GM18873 (cell line): ENCODE measurements at regions not wholly inside any gene's neighbourhood (a gene's known extent, or its start where the extent isn't known, plus 50 kb on each side); places are given as distances from the start of the nearest gene placed in this dataset.

Experiments used
- ATAC-seq: cut with Tn5 transposase; IDR thresholded peaks from one replicate; pipeline ENCODE4 v1.9.1; 2021; ENCODE audit warnings: mild to moderate bottlenecking, moderate library complexity, moderate number of reproducible peaks; ENCODE audit not compliant: unreplicated experiment, low FRiP score

- ATAC-seq = no peak
Measured at GRCh38 chr10:58885146-58885545, 291.3 kb upstream of the PHYHIPL start.

DNA sequence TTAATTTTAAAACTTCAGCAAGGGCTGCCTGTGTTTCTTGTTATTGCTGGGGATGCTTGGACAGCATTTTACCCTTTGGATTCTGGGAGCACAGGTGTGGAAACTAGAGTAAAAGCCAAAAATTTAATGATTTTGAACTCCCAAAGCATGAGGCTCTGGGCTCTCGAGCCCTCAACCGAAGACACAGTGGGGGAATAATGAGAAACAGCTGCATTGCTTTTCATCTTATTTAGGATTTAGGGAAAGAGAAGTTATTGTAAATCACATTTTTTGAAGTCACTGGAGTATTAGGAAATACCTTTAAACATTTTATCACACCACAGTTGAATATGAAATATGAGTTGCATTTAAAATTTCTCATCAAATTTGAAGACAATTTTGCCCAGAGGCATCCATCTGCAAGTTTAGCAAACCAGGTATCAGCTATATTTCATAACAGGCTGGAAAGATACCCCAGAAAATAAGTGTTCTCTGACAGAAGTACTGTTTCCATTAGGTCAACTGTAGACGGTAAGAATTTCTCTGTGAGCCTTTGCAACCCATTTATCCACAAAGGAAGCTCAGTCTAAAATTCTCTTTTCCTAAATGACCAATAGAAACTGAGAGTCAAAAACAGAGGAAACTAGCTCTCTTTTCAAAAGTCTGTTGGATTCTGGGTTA is 290.6 kb upstream of the PHYHIPL start:
- ATAC-seq = no peak

GRCh38 chr10:58886406-58886805 is 290.0 kb upstream of the PHYHIPL start:
- ATAC-seq = no peak

DNA sequence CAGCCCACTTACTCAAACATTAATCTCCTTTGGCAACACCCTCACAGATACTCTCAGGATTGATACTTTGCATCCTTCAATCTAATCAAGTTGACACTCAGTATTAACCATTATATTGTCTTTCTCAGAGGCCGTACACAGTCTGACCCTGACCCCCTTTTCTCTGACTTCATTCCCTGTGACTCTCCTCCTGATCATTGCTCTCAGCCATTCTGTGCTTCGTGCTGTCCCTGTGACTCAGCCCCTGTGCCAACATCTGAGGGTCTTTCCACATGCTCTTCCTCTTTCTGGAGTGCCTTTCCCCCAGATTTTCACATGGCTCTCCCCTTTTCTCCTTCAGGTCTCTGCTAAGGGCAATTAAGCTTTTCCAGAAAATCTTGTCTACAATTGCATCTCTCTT is 289.0 kb upstream of the PHYHIPL start:
- ATAC-seq = no peak

- no peak for ATAC-seq
Measured at GRCh38 chr10:58888957-58889356, 287.5 kb upstream of the PHYHIPL start.

DNA sequence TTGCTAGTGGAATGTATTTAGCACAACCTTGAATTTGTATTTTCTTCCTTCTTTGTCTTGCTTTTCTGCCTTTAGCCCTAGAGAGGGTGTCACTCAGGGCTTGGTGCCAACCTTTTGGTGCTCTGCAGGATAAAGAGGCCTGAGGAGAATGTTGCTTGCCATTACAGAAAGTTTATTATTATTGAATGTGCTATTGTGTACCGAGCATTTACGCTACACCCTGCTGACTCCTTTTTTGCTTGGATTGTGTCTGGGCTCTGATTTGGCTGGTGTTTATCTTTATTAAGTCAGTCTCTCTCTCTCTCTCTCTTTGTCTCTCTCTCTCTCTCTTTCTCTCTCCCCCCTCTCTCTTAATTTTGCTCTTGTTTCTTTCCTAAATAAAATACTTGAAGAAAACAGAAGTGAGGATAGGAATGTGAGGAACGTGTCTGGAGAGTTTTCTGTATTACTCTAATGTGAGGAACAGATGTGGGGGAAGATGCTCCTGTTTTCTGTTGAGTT is 284.4 kb upstream of the PHYHIPL start:
- ATAC-seq = no peak

GRCh38 chr10:58894929-58895328 is 281.5 kb upstream of the PHYHIPL start:
- no peak for ATAC-seq

- no peak for ATAC-seq
Measured at GRCh38 chr10:58896229-58896628, 280.2 kb upstream of the PHYHIPL start.

DNA sequence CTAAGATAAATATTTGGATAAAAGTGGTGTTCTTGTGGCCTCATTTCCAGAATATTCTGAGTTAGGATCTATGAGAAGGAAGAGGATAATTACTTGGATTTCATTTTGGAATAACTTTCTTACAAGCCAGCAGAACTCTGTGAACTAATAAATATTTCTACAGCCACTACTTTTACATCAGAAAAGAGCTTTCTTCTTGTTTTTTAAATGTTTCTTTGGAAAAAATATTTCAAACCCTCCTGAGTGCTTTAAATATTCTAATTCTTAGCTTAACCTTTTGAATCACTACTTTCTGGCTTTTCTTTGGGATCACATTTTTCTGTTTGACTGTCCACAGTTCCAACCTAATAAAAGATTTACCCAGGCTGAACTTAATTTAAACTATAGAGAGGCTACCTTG is 279.2 kb upstream of the PHYHIPL start:
- ATAC-seq = no peak

GRCh38 chr10:58897708-58898107 is 278.7 kb upstream of the PHYHIPL start:
- no peak for ATAC-seq

- ATAC-seq = no peak
Measured at GRCh38 chr10:58898854-58899573, 277.4 kb upstream of the PHYHIPL start.

- no peak for ATAC-seq
Measured at GRCh38 chr10:58901092-58901646, 275.3 kb upstream of the PHYHIPL start.

GRCh38 chr10:58903071-58903470 is 273.4 kb upstream of the PHYHIPL start:
- no peak for ATAC-seq

DNA sequence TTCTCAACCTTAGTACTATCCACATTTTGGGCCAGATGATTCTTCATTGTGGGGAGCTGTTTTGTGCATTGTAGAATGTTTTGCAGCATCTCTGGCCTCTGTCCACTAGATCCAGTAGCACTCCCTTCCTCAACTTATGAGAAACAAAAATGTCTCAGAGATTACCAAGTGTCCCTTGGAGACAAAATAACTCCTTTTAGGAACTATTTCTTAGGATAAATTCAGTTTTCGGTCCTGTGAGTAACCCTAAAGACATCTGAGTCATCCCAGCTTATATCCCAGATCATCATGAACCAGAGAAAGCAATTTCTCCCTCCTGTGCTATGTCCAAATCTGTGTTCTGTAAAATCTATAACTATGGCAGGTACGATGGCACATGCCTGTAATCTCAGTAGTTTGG is 266.6 kb upstream of the PHYHIPL start:
- ATAC-seq = no peak

GRCh38 chr10:58913717-58914116 is 262.7 kb upstream of the PHYHIPL start:
- no peak for ATAC-seq

GRCh38 chr10:58918887-58919286 is 257.6 kb upstream of the PHYHIPL start:
- ATAC-seq = no peak

DNA sequence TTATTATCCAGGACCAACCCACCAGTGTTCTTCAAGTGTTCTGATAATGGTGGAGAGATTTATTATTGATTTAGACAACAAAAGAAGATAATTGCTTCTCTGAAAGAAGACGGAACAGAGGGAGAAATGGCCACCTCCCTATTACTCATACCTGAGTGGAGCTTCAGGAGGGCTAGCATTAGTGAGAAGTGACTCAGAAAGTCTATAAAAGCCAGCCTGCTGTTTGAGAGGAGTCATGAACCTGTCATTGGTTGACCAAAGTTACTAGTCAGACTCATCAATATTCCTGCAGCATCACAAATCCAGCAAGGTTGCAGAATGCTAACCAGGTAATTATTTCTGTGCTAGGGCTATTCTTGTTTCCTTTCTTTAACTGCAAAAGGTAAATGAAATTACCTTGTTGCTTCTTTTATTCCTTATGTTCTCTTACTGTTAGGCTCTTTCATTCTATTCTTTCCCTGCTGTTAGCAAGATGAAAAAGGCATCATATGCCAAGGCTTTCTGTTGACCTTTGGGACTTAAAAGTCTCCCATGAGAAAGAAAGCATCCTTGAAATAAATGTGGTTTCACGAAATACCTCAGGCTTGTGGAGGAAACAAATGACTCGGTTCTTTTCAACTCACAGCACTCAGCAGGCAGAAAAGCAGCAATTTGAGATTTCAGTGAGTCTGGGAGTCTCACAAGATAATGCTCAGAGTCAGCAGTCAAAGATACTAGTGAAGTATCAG is 256.4 kb upstream of the PHYHIPL start:
- ATAC-seq = no peak

GRCh38 chr10:58920655-58921003 is 255.8 kb upstream of the PHYHIPL start:
- ATAC-seq = no peak

DNA sequence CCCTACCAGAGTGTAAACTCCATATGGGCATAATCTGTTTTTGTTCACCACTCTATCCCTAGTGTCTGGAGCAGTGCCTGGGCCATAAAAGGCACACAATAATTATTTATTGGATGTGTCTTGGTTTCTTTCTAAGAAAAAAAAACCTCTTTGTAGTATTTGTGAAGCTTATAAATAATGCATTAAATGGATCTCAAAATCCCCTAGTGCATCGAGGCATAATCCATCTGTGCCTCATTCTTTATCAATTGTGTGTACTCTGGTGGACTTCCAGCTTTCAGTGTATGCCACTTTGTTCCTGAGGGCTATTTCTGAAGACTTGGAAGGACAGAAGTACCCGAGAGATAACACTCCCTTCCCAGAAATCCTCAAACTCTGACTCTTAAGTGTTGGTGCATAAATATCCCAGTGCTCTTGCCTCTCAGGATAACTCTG is 255.0 kb upstream of the PHYHIPL start:
- no peak for ATAC-seq

- ATAC-seq = no peak
Measured at GRCh38 chr10:58925381-58925780, 251.1 kb upstream of the PHYHIPL start.

- no peak for ATAC-seq
Measured at GRCh38 chr10:58930500-58930899, 245.9 kb upstream of the PHYHIPL start.
